Lung microvascular endothelial cell (primary cell): ENCODE measurements at regions not wholly inside any gene's neighbourhood (a gene's known extent, or its start where the extent isn't known, plus 50 kb on each side); places are given as distances from the start of the nearest gene placed in this dataset.
"Not testable (repeated sequence)": the region's sequence is repeated elsewhere in the genome, so short reads cannot be mapped to it uniquely, and the experiment has no call there.

ENCODE experiments used
- DNase-seq, 2 donors: peaks; one replicate each; pipeline versions ENCODE4 v3.0.0 to v3.0.0-alpha.2; 2010; ENCODE audit warnings: low read depth in 2 of 2

- not testable (repeated sequence) for DNase-seq
These were observed 54.0 kb downstream of the CYP26A1 start for GRCh38 chr10:93127642-93128215.

- no peak for DNase-seq
These were observed 58.3 kb downstream of the CYP26A1 start for GRCh38 chr10:93131986-93132385.

- no peak for DNase-seq
These were observed 64.6 kb downstream of the CYP26A1 start for GRCh38 chr10:93138113-93138870.

GRCh38 chr10:93139059-93139655 is 65.5 kb downstream of the CYP26A1 start:
- no peak for DNase-seq

GRCh38 chr10:93142534-93142933 is 68.8 kb downstream of the CYP26A1 start:
- no peak for DNase-seq

- no peak for DNase-seq
These were observed 69.6 kb downstream of the CYP26A1 start for GRCh38 chr10:93143281-93143680.

GRCh38 chr10:93146336-93146735 is 72.6 kb downstream of the CYP26A1 start:
- DNase-seq, result no peak

GRCh38 chr10:93147281-93147680 is 73.6 kb downstream of the CYP26A1 start:
- DNase-seq, result no peak

- DNase-seq, result no peak
These were observed 74.8 kb downstream of the CYP26A1 start for GRCh38 chr10:93148476-93148875.

GRCh38 chr10:93149761-93150160 is 76.1 kb downstream of the CYP26A1 start:
- no peak for DNase-seq

GRCh38 chr10:93150289-93150688 is 76.6 kb downstream of the CYP26A1 start:
- DNase-seq, result no peak

- no peak for DNase-seq
These were observed 77.4 kb downstream of the CYP26A1 start for GRCh38 chr10:93150990-93151547.

GRCh38 chr10:93152136-93152535 is 78.4 kb downstream of the CYP26A1 start:
- DNase-seq, result peak; percentile 4 to 5

- DNase-seq, result no peak
These were observed 80.8 kb downstream of the CYP26A1 start for GRCh38 chr10:93154531-93154930.

GRCh38 chr10:93160140-93160539 is 86.4 kb downstream of the CYP26A1 start:
- no peak for DNase-seq

- DNase-seq, result peak; percentile 21 to 80
These were observed 87.1 kb downstream of the CYP26A1 start for GRCh38 chr10:93160829-93161228.

GRCh38 chr10:93165367-93165766 is 91.7 kb downstream of the CYP26A1 start:
- DNase-seq, result no peak

GRCh38 chr10:93166134-93166533 is 92.4 kb downstream of the CYP26A1 start:
- DNase-seq, result no peak

- DNase-seq, result no peak
These were observed 98.1 kb downstream of the CYP26A1 start for GRCh38 chr10:93171837-93172236.

- no peak for DNase-seq
These were observed 100.5 kb downstream of the CYP26A1 start for GRCh38 chr10:93173967-93174845.

GRCh38 chr10:93175490-93175889 is 101.8 kb downstream of the CYP26A1 start:
- DNase-seq, result no peak

GRCh38 chr10:93177511-93177910 is 103.8 kb downstream of the CYP26A1 start:
- DNase-seq, result no peak
